ENCODE measurements at regions not wholly inside any gene's neighbourhood (a gene's known extent, or its start where the extent isn't known, plus 50 kb on each side); places are given as distances from the start of the nearest gene placed in this dataset.

DNA sequence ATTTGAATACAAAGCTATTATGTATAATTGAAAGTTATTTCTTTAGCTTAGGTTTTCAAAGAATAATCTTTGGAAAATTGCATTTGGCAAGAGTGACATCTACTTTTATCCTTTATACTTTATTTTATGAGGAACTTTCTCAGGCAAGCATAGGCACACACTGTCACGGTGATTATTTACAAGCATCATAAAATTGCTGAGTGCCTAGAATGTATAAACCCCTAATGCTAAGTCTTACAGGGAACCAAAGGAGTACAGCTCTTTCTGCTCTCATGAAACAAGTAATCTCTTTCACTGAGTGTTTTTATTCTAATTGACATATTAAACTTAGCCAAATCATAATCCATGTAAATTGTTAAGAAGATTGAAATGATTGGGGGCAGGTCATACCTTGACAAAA lies 154.9 kb downstream of the FSCB start:
- TF ChIP-seq, protein P1, sequence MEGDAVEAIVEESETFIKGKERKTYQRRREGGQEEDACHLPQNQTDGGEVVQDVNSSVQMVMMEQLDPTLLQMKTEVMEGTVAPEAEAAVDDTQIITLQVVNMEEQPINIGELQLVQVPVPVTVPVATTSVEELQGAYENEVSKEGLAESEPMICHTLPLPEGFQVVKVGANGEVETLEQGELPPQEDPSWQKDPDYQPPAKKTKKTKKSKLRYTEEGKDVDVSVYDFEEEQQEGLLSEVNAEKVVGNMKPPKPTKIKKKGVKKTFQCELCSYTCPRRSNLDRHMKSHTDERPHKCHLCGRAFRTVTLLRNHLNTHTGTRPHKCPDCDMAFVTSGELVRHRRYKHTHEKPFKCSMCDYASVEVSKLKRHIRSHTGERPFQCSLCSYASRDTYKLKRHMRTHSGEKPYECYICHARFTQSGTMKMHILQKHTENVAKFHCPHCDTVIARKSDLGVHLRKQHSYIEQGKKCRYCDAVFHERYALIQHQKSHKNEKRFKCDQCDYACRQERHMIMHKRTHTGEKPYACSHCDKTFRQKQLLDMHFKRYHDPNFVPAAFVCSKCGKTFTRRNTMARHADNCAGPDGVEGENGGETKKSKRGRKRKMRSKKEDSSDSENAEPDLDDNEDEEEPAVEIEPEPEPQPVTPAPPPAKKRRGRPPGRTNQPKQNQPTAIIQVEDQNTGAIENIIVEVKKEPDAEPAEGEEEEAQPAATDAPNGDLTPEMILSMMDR (IDR thresholded peaks at IDR 0.05), result no peak
- TF ChIP-seq POLR2A (IDR thresholded peaks at IDR 0.05), result no peak
